ENCODE measurements at regions not wholly inside any gene's neighbourhood (a gene's known extent, or its start where the extent isn't known, plus 50 kb on each side); places are given as distances from the start of the nearest gene placed in this dataset.

DNA sequence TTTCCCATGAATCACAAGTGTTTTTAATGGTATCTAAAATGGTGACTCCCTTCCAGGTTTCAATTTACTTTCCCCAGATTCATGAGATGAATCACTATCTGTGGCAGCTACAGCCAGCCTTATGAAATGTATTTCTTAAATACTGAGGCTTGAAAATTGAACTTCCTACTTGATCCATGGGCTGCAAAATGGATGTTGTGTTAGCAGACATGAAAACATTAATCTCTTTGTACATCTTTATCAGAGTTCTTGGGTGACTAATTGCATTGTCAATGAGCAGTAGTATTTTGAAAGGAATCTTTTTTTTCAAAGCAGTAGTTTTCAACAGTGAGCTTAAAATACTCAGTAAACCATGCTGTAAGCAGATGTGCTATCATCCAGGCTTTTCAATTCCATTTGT is 250.8 kb downstream of the SLC6A15 start:
- no peak for DNase-seq

DNA sequence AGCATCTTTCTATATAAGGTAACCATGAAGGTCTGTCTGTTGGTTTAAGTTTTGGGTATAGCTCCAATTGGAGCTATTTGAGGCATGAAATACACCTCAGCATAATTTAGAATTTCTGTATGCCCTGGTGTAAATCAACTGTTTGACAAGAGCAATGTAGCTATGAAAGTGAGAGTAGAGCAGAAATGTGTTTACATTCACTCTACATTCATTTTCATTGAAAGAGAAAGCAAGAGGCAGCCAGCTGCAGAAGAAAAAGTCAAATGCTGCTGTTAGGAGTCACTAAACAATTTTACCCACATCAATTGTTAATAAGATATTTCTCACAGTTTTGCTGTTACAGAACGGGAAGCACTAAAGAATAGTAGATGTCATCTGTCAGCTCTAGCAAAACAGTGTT is 252.5 kb downstream of the SLC6A15 start:
- no peak for DNase-seq

DNA sequence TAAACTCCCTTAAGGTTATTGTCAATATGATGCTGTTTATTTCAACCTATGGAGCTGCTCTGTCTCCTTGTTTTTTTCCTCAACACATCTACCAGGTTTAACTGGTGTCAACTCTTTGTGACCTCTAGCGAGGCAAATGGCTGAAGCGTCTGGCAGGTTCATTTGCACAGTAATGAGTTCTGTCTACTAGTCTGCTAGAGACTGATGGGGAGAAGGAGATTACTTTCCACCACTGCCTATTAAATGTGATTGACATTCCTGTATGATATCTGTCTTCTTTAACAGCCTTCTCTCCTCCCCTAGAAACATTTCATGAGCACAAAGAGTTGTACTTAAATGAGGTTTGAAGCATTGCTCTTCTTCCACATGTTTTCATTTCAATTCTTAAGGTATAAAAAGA is 253.7 kb downstream of the SLC6A15 start:
- DNase-seq, result no peak

DNA sequence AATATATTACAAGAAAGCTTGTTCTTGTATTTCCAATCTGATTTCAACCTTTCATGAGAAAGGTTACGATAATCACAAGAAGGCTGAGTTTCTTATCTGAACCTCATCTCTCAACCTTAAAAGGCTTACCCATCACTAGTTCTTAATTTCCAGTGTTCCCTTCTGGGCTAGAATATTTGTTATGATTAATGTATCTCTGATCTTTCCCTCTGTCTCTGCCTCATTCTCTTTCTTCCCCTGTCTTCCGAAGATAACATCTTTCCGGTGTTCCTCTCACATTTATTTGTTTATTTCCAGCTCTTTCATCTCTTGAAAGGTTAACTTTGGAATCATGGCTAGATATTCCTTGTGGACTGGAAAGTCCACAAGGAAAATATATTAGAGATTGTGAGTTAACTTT is 255.9 kb downstream of the SLC6A15 start:
- no peak for DNase-seq

DNA sequence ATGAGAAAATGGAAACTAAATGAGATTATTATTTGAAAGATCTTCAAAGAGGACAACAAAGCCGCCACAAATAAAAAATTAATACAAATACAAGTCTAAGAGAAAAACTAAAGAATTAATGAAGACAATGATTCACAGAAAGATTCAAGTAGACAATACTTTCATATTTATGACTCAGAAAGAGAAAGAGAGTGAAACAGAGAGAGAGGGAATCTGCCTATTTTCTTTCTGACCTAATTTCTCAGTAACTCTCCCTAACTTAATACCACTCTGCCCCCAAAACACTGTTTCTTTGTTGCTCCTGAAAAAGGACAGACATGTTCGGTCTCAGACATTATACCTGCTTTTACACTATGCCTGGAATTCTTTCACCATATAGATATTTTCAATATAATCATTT is 259.1 kb downstream of the SLC6A15 start:
- no peak for DNase-seq

DNA sequence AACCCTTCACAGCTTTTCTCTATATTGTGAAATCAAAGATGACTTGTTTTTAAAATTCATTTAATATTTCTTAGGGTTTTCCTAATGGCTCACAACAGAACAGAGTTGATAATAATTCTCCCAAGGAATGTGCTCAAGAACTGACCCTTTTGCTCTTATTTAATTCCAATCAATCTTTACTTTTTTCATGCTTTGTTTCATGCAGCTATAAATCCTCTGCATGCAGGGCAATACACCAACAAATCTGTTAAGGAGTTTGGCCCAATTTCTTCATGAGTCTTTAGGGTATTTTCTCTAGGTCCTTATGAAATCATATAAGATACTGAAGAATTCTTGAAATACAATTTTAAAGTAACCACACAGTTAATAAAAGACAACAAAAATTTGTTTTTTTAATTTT is 264.2 kb downstream of the SLC6A15 start:
- DNase-seq, result no peak

DNA sequence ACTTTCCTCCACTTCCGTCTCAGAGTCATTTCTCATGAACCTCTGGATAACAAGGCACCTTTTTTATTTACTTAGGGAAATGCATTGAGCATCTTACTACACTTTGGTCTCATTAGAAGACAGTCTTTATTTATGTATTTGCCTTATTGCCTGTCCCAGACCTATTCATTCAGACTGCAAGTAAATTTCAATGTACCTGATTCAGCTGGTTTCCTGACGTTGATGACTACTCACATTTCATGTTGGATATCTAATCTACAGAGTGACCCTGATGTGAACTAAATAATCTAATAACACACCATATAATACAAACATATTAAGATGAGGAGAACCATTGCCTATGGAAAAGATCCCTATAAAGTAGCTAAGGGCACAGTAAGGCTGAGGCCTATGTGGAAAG is 267.7 kb downstream of the SLC6A15 start:
- DNase-seq, result no peak

DNA sequence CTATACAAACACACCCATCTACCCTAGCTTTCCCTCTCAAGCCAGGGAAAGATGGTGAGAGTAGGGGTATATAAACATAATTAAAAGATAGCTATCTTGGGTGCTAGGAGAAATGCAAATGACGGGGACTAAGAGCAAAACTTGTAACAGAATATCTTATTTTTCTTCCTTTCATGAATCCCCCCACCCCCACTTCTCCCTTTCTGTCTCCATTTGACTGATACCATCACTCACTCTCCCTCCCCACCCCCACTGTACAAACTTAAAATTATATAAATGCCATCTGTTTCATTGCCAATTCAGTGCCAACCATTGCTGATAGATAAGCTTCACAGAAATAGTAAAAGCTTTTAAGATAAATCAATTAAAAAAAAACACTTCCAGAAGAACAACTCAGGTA is 268.6 kb downstream of the SLC6A15 start:
- no peak for DNase-seq

DNA sequence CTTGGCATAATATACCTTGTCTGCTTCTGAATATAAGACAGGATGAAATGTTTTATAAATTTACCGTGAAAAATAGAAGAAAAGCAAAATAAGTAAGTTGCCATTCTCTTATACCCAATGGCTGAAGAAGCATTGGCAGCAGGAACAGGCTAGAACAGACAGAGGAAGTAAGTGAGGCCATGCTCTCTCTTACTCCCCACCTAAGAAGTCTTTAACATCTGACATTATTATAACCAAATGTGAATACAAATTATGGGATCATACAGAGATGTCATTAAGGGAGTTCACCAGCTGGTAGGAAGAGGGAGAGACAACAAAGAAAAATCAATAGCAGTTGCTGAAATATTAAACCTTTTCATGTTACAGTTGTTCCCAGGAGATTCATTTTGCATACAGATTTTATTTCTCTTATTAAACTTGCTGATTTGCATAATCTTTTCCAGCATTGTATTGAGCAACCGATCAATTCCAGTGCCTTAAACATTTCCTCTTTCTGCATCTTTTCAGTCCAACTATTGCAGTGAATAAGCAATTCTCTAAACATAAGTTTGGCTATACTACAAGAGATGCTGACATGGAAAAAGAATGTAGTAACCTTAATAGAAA is 270.6 kb downstream of the SLC6A15 start:
- DNase-seq, result no peak

DNA sequence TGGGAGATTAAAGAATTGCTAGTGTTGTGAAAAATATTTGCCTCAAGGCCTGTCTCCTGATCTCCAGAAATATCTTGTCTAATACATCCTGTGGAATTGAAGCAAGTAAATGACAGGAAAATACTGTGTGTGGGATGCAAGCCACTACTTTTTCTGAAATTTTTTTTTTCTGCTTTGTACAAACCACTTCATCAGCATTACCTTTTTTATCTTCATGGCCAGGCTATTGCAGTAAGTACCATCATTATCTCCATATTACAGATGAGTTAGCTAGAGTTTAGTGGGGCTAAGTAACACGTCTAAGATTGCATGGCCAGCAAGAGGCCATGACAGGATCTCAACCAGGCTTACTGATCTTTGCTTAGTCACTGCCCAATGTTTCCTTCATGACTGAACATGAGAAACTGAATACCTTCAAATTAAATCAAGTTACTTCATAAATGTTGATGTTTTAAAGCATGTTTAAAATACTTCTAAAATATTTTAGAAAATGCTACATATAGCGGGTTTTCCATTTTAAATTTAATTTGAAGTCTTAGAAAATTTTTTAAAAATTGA is 273.7 kb downstream of the SLC6A15 start:
- DNase-seq, result no peak

DNA sequence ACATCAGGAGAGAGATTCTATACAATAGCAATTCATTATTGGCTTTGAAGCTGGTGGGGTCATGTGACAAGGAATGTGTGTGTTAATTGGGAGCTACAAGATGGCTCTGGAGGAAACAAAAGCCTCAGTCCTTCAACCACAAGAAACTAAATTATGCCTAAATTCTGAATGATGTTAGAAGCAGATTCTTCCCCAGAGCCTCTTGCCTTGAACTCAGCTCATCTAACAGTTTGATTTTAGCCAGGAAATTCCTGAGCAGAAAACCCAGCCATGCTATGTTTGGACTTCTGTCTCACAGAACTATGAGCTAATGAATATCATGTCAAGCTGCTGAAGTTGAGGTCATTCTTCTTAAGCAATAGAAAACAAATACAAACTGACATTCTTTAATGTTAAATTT is 274.7 kb downstream of the SLC6A15 start:
- no peak for DNase-seq

DNA sequence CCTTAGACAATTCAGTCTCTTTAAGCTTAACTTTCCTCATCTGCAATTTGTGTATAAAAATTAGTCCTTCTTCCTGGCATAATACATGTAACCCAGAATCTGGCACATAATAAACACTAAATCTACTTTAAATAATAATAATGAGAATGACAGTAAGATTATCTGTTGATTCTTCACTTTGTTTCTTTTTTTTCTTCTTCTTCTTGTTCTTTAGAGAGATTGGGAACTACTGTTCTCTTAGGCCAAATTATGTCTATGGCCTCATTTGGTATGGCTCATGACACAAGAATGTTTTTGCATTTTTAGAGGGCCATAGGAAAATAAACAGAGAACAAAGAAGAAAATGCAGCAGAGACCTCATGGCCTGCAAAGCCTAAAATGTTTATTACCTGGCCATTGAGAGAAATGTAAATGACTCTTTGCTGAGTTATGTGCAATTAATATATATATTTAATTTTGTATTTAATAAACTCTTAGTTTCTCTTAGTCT is 275.8 kb downstream of the SLC6A15 start:
- DNase-seq, result no peak

DNA sequence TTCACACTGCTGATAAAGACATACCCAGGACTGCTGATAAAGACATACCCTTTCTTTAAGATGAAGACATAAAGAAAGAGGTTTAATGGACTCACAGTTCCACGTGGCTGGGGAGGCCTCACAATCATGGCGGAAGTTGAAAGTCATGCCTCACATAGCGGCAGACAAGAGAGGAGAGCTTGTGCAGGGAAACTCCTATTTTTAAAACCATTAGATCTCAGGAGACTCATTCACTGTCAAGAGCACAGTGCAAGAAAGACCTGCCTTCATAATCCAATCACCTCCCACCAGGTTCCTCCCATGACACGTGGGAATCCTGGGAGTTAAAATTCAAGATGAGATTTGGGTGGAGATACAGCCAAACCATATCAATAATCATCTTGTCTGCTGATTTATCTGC is 278.1 kb downstream of the SLC6A15 start:
- DNase-seq, result no peak

DNA sequence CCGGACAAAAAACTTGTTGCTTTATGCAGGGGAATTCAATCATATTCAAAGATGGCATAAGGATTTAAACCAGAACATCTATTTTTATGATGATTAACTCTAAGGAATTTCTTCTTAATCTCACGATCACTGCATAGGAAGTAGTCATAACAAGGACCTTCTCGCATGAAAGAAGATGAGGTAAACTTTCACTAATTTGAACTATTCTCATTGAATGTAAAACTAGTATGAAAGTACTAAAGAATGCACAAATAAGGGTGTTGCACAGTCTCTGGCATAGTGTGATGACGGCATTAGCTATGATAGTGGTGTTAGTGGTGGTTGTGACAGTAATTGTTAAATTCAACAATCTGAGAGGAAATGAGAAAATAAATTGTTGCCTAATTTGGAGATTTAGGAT is 280.0 kb downstream of the SLC6A15 start:
- DNase-seq, result no peak

DNA sequence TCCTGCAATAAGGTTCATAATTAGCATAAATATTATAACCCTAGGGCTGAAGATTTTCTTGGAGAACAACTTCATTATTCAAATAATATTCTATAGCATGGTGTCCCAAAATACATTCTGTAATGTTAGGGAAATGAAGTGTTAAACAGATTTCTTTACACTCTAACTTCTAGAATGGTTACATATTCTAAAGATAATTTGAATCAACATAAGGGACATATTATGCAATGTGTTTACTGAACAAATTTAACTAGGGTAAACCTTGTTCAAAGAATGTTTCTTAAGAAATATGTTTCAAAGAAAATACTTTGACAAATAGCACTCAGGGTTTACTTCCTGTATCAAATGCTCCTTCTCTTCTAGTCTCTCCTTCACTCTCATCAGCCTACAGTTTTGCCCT is 281.6 kb downstream of the SLC6A15 start:
- DNase-seq, result no peak

DNA sequence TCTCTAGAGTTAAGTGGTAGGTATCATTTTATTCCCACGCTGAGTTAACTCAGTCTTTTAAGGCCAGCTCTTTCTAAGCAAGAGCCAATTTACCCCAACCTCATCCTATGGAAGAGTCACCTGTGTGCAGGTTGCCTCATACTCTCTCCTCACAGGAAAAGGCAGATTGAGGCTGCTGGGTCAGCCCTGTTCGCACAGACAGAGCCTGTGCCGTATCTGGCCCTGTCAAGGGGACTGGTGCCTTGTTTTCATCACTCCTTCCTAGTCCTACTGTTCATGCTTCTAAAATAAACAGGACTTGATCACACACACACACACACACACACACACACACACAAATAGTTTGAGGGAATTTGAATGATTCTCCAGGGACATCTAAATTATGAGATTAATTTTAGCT is 285.0 kb downstream of the SLC6A15 start:
- no peak for DNase-seq

DNA sequence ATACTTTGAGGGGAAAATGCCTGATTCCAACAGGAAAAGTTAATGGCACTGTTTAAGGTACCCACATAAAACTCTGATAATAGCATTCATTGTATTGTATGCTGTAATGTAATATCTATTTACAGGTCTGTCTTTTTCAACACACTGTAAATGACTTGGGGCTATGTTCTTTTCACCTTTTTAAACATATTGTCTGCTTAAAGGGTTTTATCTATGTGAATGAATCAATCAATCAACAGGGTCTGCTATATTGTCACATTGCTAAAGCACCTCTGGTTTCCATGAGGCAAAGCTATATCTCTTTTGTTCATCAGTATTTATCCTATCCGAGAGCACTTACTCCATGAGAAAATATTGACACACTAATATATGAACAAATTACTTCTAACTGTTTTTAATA is 288.0 kb downstream of the SLC6A15 start:
- DNase-seq, result no peak

DNA sequence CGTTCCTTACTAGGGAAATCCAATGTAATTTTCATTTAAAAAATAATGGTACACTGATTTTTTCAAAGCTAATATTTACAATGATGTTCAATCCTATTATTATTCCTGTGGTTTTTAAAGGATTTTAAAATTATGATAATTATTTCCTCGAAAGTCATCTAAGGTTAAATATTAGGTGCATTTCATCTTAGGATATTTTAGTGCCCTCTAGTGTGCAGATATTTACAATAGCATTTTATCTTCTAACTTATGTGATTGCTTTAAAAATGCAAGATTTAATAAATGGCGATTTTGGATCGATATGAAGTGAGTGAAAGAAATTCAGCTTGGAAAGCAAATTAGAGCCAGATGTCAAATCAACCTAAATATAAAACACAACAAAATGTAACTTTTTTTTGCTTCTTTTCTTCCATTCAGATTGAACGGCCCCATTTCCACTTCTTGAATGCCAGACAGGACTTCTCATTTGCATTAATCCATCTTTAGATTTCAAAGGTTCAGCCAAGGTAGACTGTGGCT is 293.5 kb downstream of the SLC6A15 start:
- DNase-seq, result no peak

DNA sequence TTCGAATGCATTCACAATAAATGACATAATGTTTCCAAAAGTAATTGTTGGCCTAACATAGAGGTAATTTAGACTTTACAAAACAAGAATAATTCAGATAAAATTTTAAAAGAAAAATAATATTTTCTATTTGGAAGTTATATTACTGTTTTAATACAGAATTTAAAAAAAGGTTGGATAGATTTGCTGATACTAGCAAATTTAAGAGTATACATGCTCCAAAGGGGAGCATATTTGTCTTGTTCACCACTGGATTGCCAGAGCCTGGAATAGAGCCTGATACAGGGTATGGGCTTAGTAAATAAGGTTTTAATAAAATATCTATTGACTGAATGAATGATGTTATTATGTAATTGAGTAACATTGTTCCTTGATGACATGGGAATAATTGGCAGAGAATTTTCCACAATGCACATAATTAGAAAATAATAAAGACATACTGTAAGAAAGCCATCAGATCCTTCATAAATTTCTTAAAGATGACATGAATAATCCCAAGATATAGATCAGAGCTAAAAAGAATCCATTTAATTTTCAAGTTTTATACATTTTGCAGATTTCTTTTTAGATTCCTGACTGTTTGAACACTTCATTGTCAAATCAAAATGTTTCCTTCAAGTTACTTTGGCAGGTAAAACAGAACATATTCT is 305.3 kb downstream of the SLC6A15 start:
- no peak for DNase-seq

DNA sequence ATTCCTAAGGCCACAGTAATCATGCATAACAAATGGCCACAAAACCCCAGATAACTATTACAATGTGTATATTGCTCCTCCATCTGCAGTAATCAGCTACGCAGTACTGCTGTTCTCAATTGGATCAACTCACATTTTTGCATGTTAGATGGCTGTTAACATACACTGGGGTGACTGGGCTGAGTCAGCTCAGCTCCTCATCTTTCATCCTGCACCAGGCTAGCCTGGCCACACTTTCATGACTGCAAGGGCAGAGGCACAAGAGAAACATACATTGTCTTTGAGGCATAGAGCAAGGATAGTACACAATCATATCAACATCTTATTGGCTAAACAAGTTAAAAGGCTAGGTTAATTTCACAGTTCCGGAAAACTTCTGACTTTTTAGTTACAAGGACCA is 306.6 kb downstream of the SLC6A15 start:
- no peak for DNase-seq

DNA sequence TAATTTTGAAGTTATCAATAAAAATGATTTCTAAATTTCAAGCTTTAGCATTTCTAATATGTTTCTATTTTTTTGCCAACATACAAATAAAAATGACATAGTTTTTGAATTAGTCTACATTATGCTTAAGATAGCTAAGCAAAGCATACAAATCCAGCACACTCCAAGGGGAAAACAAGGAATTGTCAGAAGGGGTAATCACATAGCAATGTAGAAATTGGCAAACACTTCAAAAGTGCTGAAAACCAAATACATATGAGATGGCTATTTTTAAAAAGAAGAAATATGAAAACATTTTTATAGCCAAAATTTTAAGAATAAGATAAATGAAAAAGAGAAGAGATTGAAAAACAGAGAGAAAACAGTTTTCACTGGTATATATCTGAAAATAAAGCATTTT is 308.0 kb downstream of the SLC6A15 start:
- no peak for DNase-seq

DNA sequence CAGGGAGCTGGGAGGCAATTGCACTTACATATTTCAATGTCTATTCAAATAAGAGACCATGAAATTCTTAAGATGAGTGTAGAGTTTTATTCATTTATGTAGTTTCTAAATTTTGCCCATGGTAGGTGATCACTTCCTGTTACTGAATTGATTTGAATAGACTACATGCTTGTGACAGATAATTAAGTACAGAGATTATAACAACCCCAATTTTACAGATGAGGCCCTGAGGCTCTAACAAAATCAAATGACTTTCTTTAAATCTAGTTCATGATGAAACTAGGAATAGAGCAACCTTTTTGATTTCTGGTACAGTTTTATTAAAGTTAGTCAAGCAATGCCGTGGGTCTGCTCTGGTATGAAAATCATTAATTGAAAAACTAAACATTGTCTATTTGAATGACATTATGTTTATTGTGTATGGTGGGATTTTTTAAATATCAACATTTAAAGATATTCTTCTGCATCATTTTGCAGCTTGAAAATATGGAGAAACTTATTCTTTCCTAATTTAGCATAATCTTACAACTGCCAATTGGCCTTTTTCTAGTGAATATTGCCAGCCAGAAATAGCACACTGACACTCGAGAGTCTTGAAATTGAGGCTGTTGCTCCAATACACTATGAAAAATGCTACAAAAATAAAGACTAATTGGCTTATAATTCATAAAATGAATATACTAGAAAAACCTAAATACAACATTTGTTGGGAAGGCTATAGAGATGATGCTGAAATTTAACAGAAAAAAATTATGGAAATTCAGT is 308.9 kb downstream of the SLC6A15 start:
- no peak for DNase-seq

DNA sequence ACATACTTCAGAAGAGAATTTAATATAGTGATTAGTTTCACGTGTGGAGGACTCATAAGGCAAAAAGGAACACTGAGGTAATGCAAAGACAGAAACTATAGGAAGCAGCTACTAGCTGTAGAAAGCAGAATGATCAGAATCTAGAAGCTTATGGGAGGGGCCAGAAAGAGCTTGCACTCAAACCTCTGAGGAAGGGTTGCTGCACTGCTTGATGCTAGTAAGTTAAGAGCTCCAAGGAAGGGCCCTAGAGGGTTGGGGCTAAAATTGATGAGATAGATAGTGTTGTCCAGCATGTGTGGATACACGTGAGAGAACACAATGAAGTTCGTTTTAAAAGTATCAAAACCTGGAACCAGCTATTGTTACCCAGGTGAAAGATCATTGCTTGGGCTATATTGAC is 311.1 kb downstream of the SLC6A15 start:
- no peak for DNase-seq

DNA sequence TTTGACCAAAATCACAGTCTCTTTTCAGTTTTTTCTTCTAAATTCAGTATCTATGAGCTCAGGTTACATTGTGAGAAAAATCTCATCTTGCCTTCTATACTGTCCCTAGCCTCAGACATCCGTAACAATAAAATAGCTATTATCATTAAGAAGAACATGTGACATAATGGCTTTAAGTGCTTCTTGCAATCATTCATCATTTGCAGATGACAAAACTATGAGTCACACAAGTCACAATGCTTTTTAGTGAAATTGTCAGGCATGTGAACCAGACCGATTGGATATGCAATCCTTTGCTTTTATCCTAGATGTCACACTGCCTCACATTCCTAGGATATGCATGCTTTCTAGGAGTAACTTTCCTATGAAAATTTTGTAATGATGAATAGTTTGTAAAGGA is 313.1 kb downstream of the SLC6A15 start:
- DNase-seq, result peak in 1 of 3 donors; percentile 1
